GM23338 (cell line): ENCODE measurements at regions not wholly inside any gene's neighbourhood (a gene's known extent, or its start where the extent isn't known, plus 50 kb on each side); places are given as distances from the start of the nearest gene placed in this dataset.

ENCODE experiments used
- ATAC-seq: fragments of 200-7000 bp; cut with Tn5 transposase; 3 replicates; pipeline ENCODE4 v1.9.1; 2020
- DNase-seq: peaks from one replicate; pipeline ENCODE4 v3.0.0-alpha.2; 2015; ENCODE audit warnings: low spot score
- H2AFZ ChIP-seq: fragments of 200-600 bp; sonication (generic); 2 replicates; pipeline ENCODE4 v1.8.0; 2016; ENCODE audit warnings: antibody characterized with exemption, mild to moderate bottlenecking, moderate library complexity
- H3F3A ChIP-seq: fragments of 200-600 bp; sonication (generic); replicated peaks from 2 replicates; pipeline ENCODE4 v1.8.0; 2017; ENCODE audit warnings: antibody characterized with exemption, mixed run types, low read depth
- H3K27ac ChIP-seq: fragments of 200-600 bp; sonication (generic); 2 replicates; pipeline ENCODE4 v1.6.1; 2016; ENCODE audit warnings: low read depth
- H3K27me3 ChIP-seq: fragments of 200-600 bp; sonication (generic); 2 replicates; pipeline ENCODE4 v1.8.0; 2016; ENCODE audit warnings: mild to moderate bottlenecking, mixed run types, moderate library complexity; ENCODE audit not compliant: insufficient read depth
- H3K36me3 ChIP-seq: fragments of 200-600 bp; sonication (generic); 2 replicates; pipeline ENCODE4 v1.8.0; 2016; ENCODE audit warnings: mild to moderate bottlenecking; ENCODE audit not compliant: insufficient read depth
- H3K4me1 ChIP-seq: fragments of 200-600 bp; sonication (generic); 2 replicates; pipeline ENCODE4 v1.8.0; 2016; ENCODE audit warnings: mild to moderate bottlenecking, moderate library complexity; ENCODE audit not compliant: insufficient read depth
- H3K4me2 ChIP-seq: fragments of 200-600 bp; sonication (generic); 2 replicates; pipeline ENCODE4 v1.7.1; 2017; ENCODE audit warnings: mixed run types
- H3K4me3 ChIP-seq: fragments of 200-600 bp; sonication (generic); 2 replicates; pipeline ENCODE4 v1.6.1; 2016; ENCODE audit warnings: mixed run types
- H3K79me2 ChIP-seq: fragments of 200-600 bp; sonication (generic); replicated peaks from 2 replicates; pipeline ENCODE4 v1.8.0; 2017; ENCODE audit warnings: mild to moderate bottlenecking; ENCODE audit not compliant: insufficient read depth
- H3K9me2 ChIP-seq: fragments of 200-600 bp; sonication (generic); 2 replicates; pipeline ENCODE4 v1.8.0; 2017; ENCODE audit not compliant: insufficient read depth
- H4K20me1 ChIP-seq: fragments of 200-600 bp; sonication (generic); replicated peaks from 2 replicates; pipeline ENCODE4 v1.8.0; 2017; ENCODE audit warnings: mild to moderate bottlenecking; ENCODE audit not compliant: insufficient read depth
- H3K27ac Mint-ChIP-seq: 2 replicates; pipeline ENCODE4 v1.8.0; 2020; ENCODE audit warnings: inconsistent platforms, mild to moderate bottlenecking, moderate library complexity, mixed read lengths
- H3K27me3 Mint-ChIP-seq: 3 replicates; pipeline ENCODE4 v1.8.0; 2022; ENCODE audit warnings: low read depth, mild to moderate bottlenecking, moderate library complexity, mixed read lengths, inconsistent platforms; ENCODE audit not compliant: insufficient read depth, poor library complexity
- H3K36me3 Mint-ChIP-seq: 3 replicates; pipeline ENCODE4 v1.8.0; 2021; ENCODE audit warnings: low read depth, mild to moderate bottlenecking, inconsistent platforms, moderate library complexity, mixed read lengths
- H3K4me1 Mint-ChIP-seq: 3 replicates; pipeline ENCODE4 v1.8.0; 2020; ENCODE audit warnings: mild to moderate bottlenecking, inconsistent platforms, mixed read lengths
- H3K4me3 Mint-ChIP-seq: 3 replicates; pipeline ENCODE4 v1.8.0; 2021; ENCODE audit warnings: moderate library complexity, mild to moderate bottlenecking, inconsistent platforms, mixed read lengths
- H3K9me3 Mint-ChIP-seq: 3 replicates; pipeline ENCODE4 v1.8.0; 2020; ENCODE audit warnings: moderate library complexity, mild to moderate bottlenecking, inconsistent platforms, mixed read lengths
- CREB1 ChIP-seq: fragments of 250-450 bp; sonication (Bioruptor Pico); IDR thresholded peaks from 2 replicates; pipeline ENCODE4 v1.5.0; 2020; ENCODE audit warnings: low read depth, mild to moderate bottlenecking, moderate library complexity
- CTCF ChIP-seq, 2 experiments: fragments of 200-600 bp in 1 of 2; sonication (generic) in 1 of 2; conservative IDR thresholded peaks; 2 replicates each; pipeline versions ENCODE4 v1.5.1 to v1.6.1; 2016 to 2017; ENCODE audit warnings: antibody characterized with exemption in 2 of 2, low read depth in 2 of 2, mild to moderate bottlenecking in 2 of 2, moderate library complexity in 1 of 2
- ETS1 ChIP-seq: IDR thresholded peaks from 2 replicates; pipeline ENCODE4 v1.6.1; 2016; ENCODE audit warnings: antibody characterized with exemption
- EZH2 ChIP-seq: fragments of 200-600 bp; sonication (generic); IDR thresholded peaks from one replicate; pipeline ENCODE4 v1.8.0; 2017; ENCODE audit warnings: antibody characterized with exemption, mild to moderate bottlenecking, low read depth; ENCODE audit not compliant: unreplicated experiment
- EZH2phosphoT487 ChIP-seq: fragments of 200-600 bp; sonication (generic); IDR thresholded peaks from one replicate; pipeline ENCODE4 v1.8.1; 2018; ENCODE audit warnings: antibody characterized with exemption; ENCODE audit not compliant: unreplicated experiment
- JUNB ChIP-seq: IDR thresholded peaks from one replicate; pipeline ENCODE4 v1.6.1; 2016; ENCODE audit warnings: antibody characterized with exemption; ENCODE audit not compliant: unreplicated experiment
- NANOG ChIP-seq: IDR thresholded peaks from 2 replicates; pipeline ENCODE4 v1.6.1; 2016; ENCODE audit warnings: antibody characterized with exemption, borderline replicate concordance
- POLR2AphosphoS5 ChIP-seq: IDR thresholded peaks from 2 replicates; pipeline ENCODE4 v1.6.1; 2016; ENCODE audit warnings: antibody characterized with exemption, low read depth
- REST ChIP-seq: IDR thresholded peaks from one replicate; pipeline ENCODE4 v1.6.1; 2018; ENCODE audit warnings: antibody characterized with exemption; ENCODE audit not compliant: unreplicated experiment
- STAT1 ChIP-seq: IDR thresholded peaks from one replicate; pipeline ENCODE4 v1.6.1; 2016; ENCODE audit warnings: antibody characterized with exemption; ENCODE audit not compliant: unreplicated experiment
- ZNF114 ChIP-seq: fragments of 250-450 bp; sonication (Bioruptor Pico); IDR thresholded peaks from 2 replicates; pipeline ENCODE4 v1.5.0; 2020; ENCODE audit warnings: mild to moderate bottlenecking, moderate library complexity
- ZNF331 ChIP-seq: fragments of 250-450 bp; sonication (Bioruptor Pico); IDR thresholded peaks from 2 replicates; pipeline ENCODE4 v1.5.0; 2020; ENCODE audit warnings: low read depth, mild to moderate bottlenecking, moderate library complexity
- ZNF462 ChIP-seq: fragments of 250-450 bp; sonication (Bioruptor Pico); IDR thresholded peaks from 2 replicates; pipeline ENCODE4 v1.5.0; 2020; ENCODE audit warnings: mild to moderate bottlenecking, moderate library complexity

GRCh38 chr2:191740016-191740419 lies 62.1 kb downstream of the NABP1 start:
- ATAC-seq, result no peak

More at GRCh38 chr2:191740016-191740419, 62.1 kb downstream of the NABP1 start:
- no peak overlapping the region for H3K4me3 Mint-ChIP-seq
- no peaks in the 10 kb centered on the region for H3K4me1 ChIP-seq
- H3K36me3 ChIP-seq, result no peaks in the 10 kb centered on the region
- H3F3A ChIP-seq, result no peaks in the 10 kb centered on the region
- H2AFZ ChIP-seq, result no peak overlapping the region
- H3K79me2 ChIP-seq, result no peaks in the 10 kb centered on the region
- no peak overlapping the region for H3K4me2 ChIP-seq
- no peak overlapping the region for H3K4me3 ChIP-seq
- H4K20me1 ChIP-seq, result no peaks in the 10 kb centered on the region
- TF ChIP-seq POLR2AphosphoS5 (no peak), CREB1 (CRISPR knock-in tag) (no peak), CTCF (conservative IDR thresholded peaks at IDR 0.05; ENCODE audit: low read depth in 2 of 2) (no peak), NANOG (no peak), ZNF462 (CRISPR knock-in tag) (no peak), REST (no peak), EZH2 (no peak), ZNF114 (CRISPR knock-in tag) (no peak), JUNB (no peak), ETS1 (no peak), STAT1 (no peak), ZNF331 (no peak), EZH2phosphoT487 (no peak)
- no peaks in the 10 kb centered on the region; the same call in 2 of the 3 replicates for H3K4me1 Mint-ChIP-seq
- no peaks in the 10 kb centered on the region for H3K27me3 Mint-ChIP-seq
- no peak for DNase-seq
- H3K27me3 ChIP-seq, result no peaks in the 10 kb centered on the region
- H3K27ac ChIP-seq, result no peak overlapping the region
- H3K27ac Mint-ChIP-seq, result no peak overlapping the region
- H3K9me2 ChIP-seq, result peaks cover 12% of the 10 kb centered on the region; the same call in 1 of the 2 replicates
- peaks cover 9% of the 10 kb centered on the region for H3K36me3 Mint-ChIP-seq
- peaks cover 12% of the 10 kb centered on the region for H3K9me3 Mint-ChIP-seq
